PC-3 (cell line): ENCODE measurements at regions not wholly inside any gene's neighbourhood (a gene's known extent, or its start where the extent isn't known, plus 50 kb on each side); places are given as distances from the start of the nearest gene placed in this dataset.
"Not testable (repeated sequence)": the region's sequence is repeated elsewhere in the genome, so short reads cannot be mapped to it uniquely, and the experiment has no call there.

Experiments used
- EZH2 ChIP-seq: fragments of 300-600 bp; sonication (generic); IDR thresholded peaks from one replicate; pipeline ENCODE4 v1.6.1; 2017; ENCODE audit warnings: antibody characterized with exemption, mild to moderate bottlenecking, low read length; ENCODE audit not compliant: unreplicated experiment
- EZH2phosphoT487 ChIP-seq: fragments of 300-600 bp; sonication (generic); IDR thresholded peaks from 2 replicates; pipeline ENCODE4 v1.6.1; 2018; ENCODE audit warnings: mild to moderate bottlenecking, antibody characterized with exemption, low read length, borderline replicate concordance
- TF ChIP-seq, protein P1 (sequence below): fragments of 300-600 bp; sonication (generic); conservative IDR thresholded peaks from 2 replicates; pipeline ENCODE4 v1.5.1; 2017; ENCODE audit warnings: antibody characterized with exemption, low read depth, mild to moderate bottlenecking, low read length

DNA sequence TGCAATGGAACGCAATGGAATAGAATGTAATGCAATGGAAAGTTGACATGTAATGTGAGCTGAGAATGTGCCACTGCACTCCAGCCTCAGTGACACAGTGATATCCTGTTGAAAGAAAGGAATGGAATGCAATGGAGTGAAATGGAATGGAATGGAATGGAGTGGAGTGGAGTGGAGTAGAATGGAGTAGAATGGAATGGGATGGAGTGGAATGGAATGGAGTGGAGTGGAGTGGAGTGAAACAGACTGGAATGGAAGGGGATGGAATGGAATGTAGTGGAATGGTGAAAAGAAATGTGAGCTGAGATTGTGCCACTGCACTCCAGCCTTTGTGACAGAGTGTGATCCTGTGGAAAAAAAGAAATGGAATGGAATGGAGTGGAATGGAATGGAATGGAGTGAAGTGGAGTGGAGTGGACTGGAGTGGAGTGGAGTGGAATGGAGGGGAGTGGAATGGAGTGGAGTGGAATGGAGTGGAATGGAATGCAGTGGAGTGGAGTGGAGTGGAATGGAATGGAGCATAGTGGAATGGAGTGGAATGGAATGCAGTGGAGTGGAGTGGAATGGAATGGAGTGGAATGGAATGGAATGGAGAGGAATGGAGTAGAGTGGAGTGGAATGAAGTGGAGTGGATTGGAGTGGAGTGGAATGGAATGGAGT, 604.2 kb downstream of the TP53TG3F start:
- not testable (repeated sequence) for TF ChIP-seq EZH2phosphoT487, EZH2
- TF ChIP-seq, protein P1, sequence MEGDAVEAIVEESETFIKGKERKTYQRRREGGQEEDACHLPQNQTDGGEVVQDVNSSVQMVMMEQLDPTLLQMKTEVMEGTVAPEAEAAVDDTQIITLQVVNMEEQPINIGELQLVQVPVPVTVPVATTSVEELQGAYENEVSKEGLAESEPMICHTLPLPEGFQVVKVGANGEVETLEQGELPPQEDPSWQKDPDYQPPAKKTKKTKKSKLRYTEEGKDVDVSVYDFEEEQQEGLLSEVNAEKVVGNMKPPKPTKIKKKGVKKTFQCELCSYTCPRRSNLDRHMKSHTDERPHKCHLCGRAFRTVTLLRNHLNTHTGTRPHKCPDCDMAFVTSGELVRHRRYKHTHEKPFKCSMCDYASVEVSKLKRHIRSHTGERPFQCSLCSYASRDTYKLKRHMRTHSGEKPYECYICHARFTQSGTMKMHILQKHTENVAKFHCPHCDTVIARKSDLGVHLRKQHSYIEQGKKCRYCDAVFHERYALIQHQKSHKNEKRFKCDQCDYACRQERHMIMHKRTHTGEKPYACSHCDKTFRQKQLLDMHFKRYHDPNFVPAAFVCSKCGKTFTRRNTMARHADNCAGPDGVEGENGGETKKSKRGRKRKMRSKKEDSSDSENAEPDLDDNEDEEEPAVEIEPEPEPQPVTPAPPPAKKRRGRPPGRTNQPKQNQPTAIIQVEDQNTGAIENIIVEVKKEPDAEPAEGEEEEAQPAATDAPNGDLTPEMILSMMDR: not testable (repeated sequence)
